ENCODE measurements at regions not wholly inside any gene's neighbourhood (a gene's known extent, or its start where the extent isn't known, plus 50 kb on each side); places are given as distances from the start of the nearest gene placed in this dataset.

DNA sequence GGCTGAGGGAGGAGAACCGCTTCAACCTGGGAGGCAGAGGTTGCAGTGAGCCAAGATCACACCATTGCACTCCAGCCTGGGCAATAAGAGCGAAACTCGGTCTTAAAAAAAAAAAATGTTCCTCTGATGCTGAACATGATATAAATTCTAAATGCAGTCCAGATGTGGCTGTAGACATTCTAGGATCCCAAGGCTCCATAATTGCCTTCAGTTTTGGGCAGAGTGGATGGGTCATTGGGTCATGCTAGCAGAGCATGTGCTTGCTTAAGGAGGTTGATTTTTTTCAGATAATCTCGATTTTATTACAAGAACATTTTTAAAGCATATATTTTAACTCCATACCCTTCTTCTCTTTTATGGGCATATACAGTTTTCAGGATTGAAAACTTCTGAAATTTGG lies 112.0 kb downstream of the UTRN start:
- no peak for TF ChIP-seq YY1 (IDR thresholded peaks at IDR 0.05; ENCODE audit: low read depth)
- TF ChIP-seq, protein P1, sequence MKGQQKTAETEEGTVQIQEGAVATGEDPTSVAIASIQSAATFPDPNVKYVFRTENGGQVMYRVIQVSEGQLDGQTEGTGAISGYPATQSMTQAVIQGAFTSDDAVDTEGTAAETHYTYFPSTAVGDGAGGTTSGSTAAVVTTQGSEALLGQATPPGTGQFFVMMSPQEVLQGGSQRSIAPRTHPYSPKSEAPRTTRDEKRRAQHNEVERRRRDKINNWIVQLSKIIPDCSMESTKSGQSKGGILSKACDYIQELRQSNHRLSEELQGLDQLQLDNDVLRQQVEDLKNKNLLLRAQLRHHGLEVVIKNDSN (IDR thresholded peaks at IDR 0.05) = no peak
- TF ChIP-seq, protein P2, sequence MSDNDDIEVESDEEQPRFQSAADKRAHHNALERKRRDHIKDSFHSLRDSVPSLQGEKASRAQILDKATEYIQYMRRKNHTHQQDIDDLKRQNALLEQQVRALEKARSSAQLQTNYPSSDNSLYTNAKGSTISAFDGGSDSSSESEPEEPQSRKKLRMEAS (IDR thresholded peaks at IDR 0.05) = no peak
- TF ChIP-seq TCF12 (IDR thresholded peaks at IDR 0.05; ENCODE audit: low read depth) = no peak
- TF ChIP-seq ZBTB7A (IDR thresholded peaks at IDR 0.05; ENCODE audit: low read depth) = no peak
- no peak for TF ChIP-seq EP300 (IDR thresholded peaks at IDR 0.05; ENCODE audit: borderline replicate concordance)
- TF ChIP-seq TAF1 (IDR thresholded peaks at IDR 0.05; ENCODE audit: low read depth) = no peak
- TF ChIP-seq NFIC (IDR thresholded peaks at IDR 0.05) = no peak
- no peak for TF ChIP-seq EGR1 (IDR thresholded peaks at IDR 0.05)
- TF ChIP-seq, protein P3, sequence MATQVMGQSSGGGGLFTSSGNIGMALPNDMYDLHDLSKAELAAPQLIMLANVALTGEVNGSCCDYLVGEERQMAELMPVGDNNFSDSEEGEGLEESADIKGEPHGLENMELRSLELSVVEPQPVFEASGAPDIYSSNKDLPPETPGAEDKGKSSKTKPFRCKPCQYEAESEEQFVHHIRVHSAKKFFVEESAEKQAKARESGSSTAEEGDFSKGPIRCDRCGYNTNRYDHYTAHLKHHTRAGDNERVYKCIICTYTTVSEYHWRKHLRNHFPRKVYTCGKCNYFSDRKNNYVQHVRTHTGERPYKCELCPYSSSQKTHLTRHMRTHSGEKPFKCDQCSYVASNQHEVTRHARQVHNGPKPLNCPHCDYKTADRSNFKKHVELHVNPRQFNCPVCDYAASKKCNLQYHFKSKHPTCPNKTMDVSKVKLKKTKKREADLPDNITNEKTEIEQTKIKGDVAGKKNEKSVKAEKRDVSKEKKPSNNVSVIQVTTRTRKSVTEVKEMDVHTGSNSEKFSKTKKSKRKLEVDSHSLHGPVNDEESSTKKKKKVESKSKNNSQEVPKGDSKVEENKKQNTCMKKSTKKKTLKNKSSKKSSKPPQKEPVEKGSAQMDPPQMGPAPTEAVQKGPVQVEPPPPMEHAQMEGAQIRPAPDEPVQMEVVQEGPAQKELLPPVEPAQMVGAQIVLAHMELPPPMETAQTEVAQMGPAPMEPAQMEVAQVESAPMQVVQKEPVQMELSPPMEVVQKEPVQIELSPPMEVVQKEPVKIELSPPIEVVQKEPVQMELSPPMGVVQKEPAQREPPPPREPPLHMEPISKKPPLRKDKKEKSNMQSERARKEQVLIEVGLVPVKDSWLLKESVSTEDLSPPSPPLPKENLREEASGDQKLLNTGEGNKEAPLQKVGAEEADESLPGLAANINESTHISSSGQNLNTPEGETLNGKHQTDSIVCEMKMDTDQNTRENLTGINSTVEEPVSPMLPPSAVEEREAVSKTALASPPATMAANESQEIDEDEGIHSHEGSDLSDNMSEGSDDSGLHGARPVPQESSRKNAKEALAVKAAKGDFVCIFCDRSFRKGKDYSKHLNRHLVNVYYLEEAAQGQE (IDR thresholded peaks at IDR 0.05; ENCODE audit: low read depth) = no peak

DNA sequence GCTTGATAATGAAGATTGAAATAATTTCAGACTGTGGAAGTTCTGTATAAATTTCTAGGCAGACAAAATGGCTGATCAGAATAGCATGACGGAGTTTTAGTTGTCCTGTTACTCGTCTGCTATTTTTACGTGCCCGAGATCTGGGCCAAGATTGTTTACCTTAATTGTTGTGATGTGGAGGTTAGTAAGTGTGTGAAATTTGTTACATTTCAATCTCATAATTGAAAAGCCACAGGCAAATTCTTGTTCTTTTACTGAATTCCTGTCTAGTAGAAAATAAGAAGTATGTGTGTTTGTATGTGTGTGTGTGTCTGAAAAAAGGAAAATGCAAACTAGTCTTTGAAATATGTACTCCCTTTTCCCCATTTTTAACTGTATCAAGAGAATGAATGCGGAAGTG lies 115.2 kb downstream of the UTRN start:
- TF ChIP-seq EGR1 (IDR thresholded peaks at IDR 0.05) (no peak), RAD21 (IDR thresholded peaks at IDR 0.05; ENCODE audit: low read depth) (no peak), TEAD4 (IDR thresholded peaks at IDR 0.05) (no peak), CEBPB (IDR thresholded peaks at IDR 0.05) (no peak), CREB1 (IDR thresholded peaks at IDR 0.05; ENCODE audit: low read depth) (no peak), FOXM1 (IDR thresholded peaks at IDR 0.05; ENCODE audit: borderline replicate concordance, low read depth) (no peak), YY1 (IDR thresholded peaks at IDR 0.05; ENCODE audit: low read depth) (no peak), ZBTB7A (IDR thresholded peaks at IDR 0.05; ENCODE audit: low read depth) (no peak), NFIC (IDR thresholded peaks at IDR 0.05) (no peak), EP300 (IDR thresholded peaks at IDR 0.05; ENCODE audit: borderline replicate concordance) (no peak), TCF12 (IDR thresholded peaks at IDR 0.05; ENCODE audit: low read depth) (no peak), TAF1 (IDR thresholded peaks at IDR 0.05; ENCODE audit: low read depth) (no peak)
- TF ChIP-seq, protein P2 (IDR thresholded peaks at IDR 0.05) = no peak
- TF ChIP-seq, protein P1 (IDR thresholded peaks at IDR 0.05) = no peak
- TF ChIP-seq, protein P3 (IDR thresholded peaks at IDR 0.05; ENCODE audit: low read depth) = no peak

DNA sequence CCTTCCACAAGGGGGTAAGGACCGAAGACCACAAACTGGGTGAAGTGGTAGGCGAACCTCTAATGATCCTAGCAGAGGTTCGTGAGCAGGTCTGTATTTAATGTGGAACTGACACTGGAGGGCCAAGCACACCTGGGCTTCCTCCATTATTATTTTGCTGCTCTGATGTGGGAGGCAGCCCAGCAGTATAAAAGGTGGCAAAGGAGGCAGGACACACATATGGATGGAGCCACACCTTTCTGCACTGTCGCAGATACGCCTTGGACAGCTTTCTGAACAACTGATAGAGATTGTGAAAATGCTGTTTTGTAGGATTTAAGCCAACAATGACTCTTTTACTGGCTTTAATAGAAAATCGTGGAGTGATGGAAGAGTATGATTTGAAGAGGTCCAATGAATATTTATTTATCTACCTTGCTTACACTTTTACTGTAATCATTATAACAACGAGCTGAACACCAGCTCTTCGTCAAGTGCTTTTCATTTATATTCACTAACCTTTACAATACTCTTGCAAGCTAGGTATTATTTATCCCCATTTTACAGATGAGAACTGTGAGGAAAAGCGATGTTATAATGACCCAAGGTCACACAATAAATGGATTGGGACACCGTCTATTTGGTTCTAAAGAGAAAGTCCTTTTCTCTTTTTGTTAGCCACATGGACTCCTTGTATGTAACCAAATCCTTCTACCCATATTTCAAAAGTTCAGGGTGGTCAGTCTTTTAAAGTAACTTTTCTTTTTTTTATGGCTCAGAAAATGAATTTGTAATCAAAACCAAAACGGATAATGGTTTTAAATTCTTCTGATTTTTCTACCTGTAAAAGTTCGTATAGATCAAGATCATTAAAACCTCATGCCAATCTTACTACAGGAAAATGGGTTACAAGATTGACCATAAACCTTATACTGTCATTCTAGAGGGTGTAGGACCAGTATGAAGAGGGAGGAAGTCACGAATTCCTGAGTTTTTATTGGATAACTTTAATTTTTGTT lies 116.9 kb downstream of the UTRN start:
- TF ChIP-seq CREB1 (IDR thresholded peaks at IDR 0.05; ENCODE audit: low read depth) (no peak), YY1 (IDR thresholded peaks at IDR 0.05; ENCODE audit: low read depth) (no peak), EP300 (IDR thresholded peaks at IDR 0.05; ENCODE audit: borderline replicate concordance) (no peak), CEBPB (IDR thresholded peaks at IDR 0.05) (no peak), TAF1 (IDR thresholded peaks at IDR 0.05; ENCODE audit: low read depth) (no peak), TCF12 (IDR thresholded peaks at IDR 0.05; ENCODE audit: low read depth) (no peak), TEAD4 (IDR thresholded peaks at IDR 0.05) (no peak), EGR1 (IDR thresholded peaks at IDR 0.05) (no peak), FOXM1 (IDR thresholded peaks at IDR 0.05; ENCODE audit: borderline replicate concordance, low read depth) (no peak), ZBTB7A (IDR thresholded peaks at IDR 0.05; ENCODE audit: low read depth) (no peak), RAD21 (IDR thresholded peaks at IDR 0.05; ENCODE audit: low read depth) (no peak)
- TF ChIP-seq, protein P1 (IDR thresholded peaks at IDR 0.05) = no peak
- TF ChIP-seq, protein P2 (IDR thresholded peaks at IDR 0.05) = no peak

DNA sequence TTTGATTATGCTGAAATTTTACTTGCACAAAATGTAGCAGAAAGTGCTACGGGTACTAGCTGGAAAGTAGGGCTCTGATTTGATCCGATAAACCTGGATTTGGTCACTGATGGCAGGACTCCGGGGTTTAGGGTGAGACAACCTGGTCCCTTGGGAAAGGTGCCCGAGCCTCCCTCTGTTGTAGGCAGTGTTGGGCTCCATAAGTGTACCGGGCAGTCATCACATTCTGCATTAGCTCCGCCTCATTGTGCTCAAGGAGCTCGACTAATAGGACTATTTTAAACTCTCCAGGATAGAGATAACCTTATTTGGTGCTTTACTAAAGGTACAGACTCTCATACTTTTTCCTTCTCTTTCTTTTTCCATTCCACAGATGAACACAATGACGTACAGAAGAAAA lies 117.6 kb downstream of the UTRN start:
- no peak for TF ChIP-seq FOXM1 (IDR thresholded peaks at IDR 0.05; ENCODE audit: borderline replicate concordance, low read depth)

DNA sequence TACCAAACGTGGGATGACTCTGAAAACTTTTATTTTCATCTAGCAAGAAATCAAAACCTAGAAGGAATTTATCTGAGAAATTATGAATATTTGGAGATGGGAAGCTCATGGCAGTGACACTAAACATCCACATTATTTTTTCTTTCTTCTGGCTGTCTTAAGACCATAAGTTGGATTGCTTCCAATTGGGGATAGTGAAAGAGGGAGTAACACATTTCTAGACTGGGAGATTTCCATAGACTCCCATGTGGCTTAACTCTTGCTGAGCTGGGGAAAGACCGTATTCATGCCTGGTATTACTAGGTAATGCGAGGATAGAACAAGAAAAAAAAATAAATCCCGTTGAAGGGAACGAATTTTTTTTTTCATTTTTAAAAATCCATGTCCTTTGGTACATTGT lies 120.0 kb downstream of the UTRN start:
- TF ChIP-seq TCF12 (IDR thresholded peaks at IDR 0.05; ENCODE audit: low read depth) (no peak), TEAD4 (IDR thresholded peaks at IDR 0.05) (no peak), YY1 (IDR thresholded peaks at IDR 0.05; ENCODE audit: low read depth) (no peak), TAF1 (IDR thresholded peaks at IDR 0.05; ENCODE audit: low read depth) (no peak)
